ENCODE measurements at regions not wholly inside any gene's neighbourhood (a gene's known extent, or its start where the extent isn't known, plus 50 kb on each side); places are given as distances from the start of the nearest gene placed in this dataset.

DNA sequence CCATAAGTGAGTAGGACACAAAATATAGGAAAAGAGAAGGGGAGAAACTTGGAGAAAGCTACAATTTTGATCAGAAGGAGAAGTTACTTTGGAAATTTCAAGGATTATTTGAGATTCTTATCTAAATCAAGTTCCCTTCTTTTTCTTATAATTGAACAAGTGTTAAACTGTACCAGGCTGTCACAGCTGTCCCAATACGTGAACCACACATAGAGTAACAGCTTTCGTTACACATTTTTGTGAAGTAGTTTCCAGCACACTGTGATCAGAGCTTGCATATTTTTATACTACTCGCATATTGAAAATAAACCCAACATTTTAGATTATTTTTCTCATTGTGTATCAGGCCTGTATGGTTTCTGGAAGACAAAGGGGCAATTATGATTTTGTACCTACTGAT lies 412.8 kb upstream of the PSMD7 start:
- no peak overlapping the region for H3K27ac ChIP-seq
- TF ChIP-seq ZFX (IDR thresholded peaks at IDR 0.05) = no peak
- no peak for TF ChIP-seq CTCF (conservative IDR thresholded peaks at IDR 0.05)

DNA sequence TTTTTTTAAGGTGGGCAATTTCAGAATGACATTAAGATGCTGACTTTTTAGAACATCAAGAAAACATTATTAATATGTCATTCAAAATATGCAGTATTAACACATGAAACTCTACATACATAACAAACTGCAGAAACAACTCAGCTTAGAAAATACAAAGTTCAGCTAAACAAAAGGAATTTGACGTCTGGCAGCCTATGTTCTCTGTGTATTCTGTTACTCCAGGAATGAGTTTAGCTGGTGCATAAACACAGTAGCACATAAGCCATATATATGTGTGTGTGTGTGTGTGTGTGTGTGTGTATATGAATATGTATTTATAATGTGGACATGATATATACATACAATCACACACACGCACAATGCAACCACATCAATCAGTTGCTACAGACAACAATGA lies 413.5 kb upstream of the PSMD7 start:
- TF ChIP-seq ZFX (IDR thresholded peaks at IDR 0.05) (no peak), CTCF (conservative IDR thresholded peaks at IDR 0.05) (no peak)
- H3K27ac ChIP-seq = no peak overlapping the region

GRCh38 chr16:73882651-73883050 lies 414.0 kb upstream of the PSMD7 start:
- no peak for TF ChIP-seq CTCF (conservative IDR thresholded peaks at IDR 0.05)
- no peak for TF ChIP-seq ZFX (IDR thresholded peaks at IDR 0.05)
- no peak overlapping the region for H3K27ac ChIP-seq

DNA sequence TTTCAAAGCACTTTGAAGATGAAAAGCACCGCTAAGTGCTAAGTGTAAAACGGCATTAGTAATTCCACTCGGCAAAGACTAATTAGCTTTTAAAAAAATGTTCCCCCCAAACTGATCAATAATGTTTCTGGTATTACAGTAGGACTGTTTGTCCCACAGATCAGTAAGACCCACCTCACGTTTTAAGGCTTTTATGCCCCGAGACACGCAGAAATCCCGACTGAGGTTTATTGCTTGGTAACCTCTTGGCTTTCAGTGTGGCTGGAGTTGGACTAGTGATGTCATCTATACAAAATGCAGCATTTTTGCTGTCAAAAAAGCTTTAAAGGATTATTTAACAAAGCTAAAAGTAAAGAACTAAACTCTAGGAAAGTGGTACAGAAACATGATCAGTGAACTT lies 414.6 kb upstream of the PSMD7 start:
- TF ChIP-seq CTCF (conservative IDR thresholded peaks at IDR 0.05) (no peak), ZFX (IDR thresholded peaks at IDR 0.05) (no peak)
- H3K27ac ChIP-seq = no peak overlapping the region

GRCh38 chr16:73879621-73880020 lies 417.0 kb upstream of the PSMD7 start:
- H3K27ac ChIP-seq = no peak overlapping the region
- TF ChIP-seq ZFX (IDR thresholded peaks at IDR 0.05) = no peak
- no peak for TF ChIP-seq CTCF (conservative IDR thresholded peaks at IDR 0.05)

DNA sequence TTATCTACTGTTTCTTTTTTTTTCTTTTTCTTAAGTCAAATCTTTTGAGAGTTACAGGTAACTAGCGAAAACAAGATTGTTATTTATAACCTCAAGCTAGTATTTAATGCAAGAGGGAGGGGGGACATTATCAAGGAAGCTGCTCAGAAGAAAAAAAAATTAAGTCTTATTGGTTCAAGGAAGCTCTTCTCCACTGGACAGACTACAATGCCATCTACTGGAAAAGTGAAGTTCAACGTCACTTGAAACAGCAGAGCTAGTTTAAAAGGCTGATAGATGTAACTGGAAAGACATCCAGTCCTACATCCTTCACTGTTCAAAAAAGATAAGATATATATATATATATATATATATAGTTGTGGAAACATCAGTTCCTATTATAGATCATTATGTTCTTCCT lies 418.0 kb upstream of the PSMD7 start:
- peak; percentile 58 for TF ChIP-seq CTCF (conservative IDR thresholded peaks at IDR 0.05)
- TF ChIP-seq ZFX (IDR thresholded peaks at IDR 0.05) = no peak
- no peak overlapping the region for H3K27ac ChIP-seq

DNA sequence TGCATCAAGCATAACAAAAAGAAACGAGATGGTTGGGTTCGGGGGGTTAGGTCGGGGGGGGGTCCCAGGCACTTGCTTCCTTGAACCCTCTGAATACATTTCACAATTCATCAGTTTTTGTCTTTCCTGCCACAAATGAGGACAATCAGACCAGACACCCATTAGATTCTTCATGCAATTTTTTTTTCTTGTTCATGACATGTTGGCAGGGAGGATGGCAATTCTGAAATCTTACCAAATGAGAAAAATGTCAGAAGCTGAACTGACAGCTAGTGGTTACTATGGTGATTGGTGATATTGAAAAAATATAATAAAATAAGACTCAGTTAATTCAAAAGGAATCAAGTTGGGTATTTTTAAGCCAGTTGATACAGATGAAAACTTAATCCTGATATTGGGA lies 419.5 kb upstream of the PSMD7 start:
- TF ChIP-seq ZFX (IDR thresholded peaks at IDR 0.05) (no peak), CTCF (conservative IDR thresholded peaks at IDR 0.05) (no peak)

More for the DNA sequence above, 419.5 kb upstream of the PSMD7 start:
- H3K27ac ChIP-seq = no peak overlapping the region

Data from C4-2B (cell line).